SK-N-SH (cell line): ENCODE measurements at regions not wholly inside any gene's neighbourhood (a gene's known extent, or its start where the extent isn't known, plus 50 kb on each side); places are given as distances from the start of the nearest gene placed in this dataset.

ENCODE experiments used
- CHD2 ChIP-seq: fragments of 150-350 bp; IDR thresholded peaks from 2 replicates; pipeline ENCODE4 v1.6.1; 2018; ENCODE audit warnings: low read length; ENCODE audit not compliant: partially characterized antibody
- CTCF ChIP-seq: fragments of 200-600 bp; sonication (generic); IDR thresholded peaks from 2 replicates; pipeline ENCODE4 v1.6.1; 2017; ENCODE audit warnings: antibody characterized with exemption, mild to moderate bottlenecking, moderate library complexity
- EP300 ChIP-seq, 2 experiments: IDR thresholded peaks; 2 replicates each; pipeline versions ENCODE4 v1.4.0 to v1.6.1; 2012; ENCODE audit warnings: borderline replicate concordance in 1 of 2, low read depth in 1 of 2, low read length in 1 of 2
- EZH2phosphoT487 ChIP-seq: fragments of 200-600 bp; sonication (generic); IDR thresholded peaks from 2 replicates; pipeline ENCODE4 v1.6.1; 2017; ENCODE audit warnings: low read depth, mixed run types, mild to moderate bottlenecking, antibody characterized with exemption, moderate library complexity, borderline replicate concordance
- GABPA ChIP-seq: IDR thresholded peaks from 2 replicates; pipeline ENCODE4 v1.4.0; 2012; ENCODE audit warnings: low read depth, mild to moderate bottlenecking
- MAX ChIP-seq: IDR thresholded peaks from 2 replicates; pipeline ENCODE4 v1.4.0; 2012; ENCODE audit warnings: low read depth
- MXI1 ChIP-seq: IDR thresholded peaks from 2 replicates; pipeline ENCODE4 v1.6.1; 2012; ENCODE audit warnings: mild to moderate bottlenecking, low read depth, low read length, improper control_type of control experiment
- PBX3 ChIP-seq: IDR thresholded peaks from 2 replicates; pipeline ENCODE4; 2012
- POLR2AphosphoS5 ChIP-seq: IDR thresholded peaks from 2 replicates; pipeline ENCODE4 v1.6.1; 2012; ENCODE audit warnings: low read depth, low read length
- RAD21 ChIP-seq: IDR thresholded peaks from 2 replicates; pipeline ENCODE4 v1.6.1; 2012; ENCODE audit warnings: mild to moderate bottlenecking, low read length
- REST ChIP-seq: IDR thresholded peaks from 2 replicates; pipeline ENCODE4 v1.6.1; 2012; ENCODE audit warnings: mild to moderate bottlenecking, low read depth, low read length, moderate library complexity
- SIN3A ChIP-seq: IDR thresholded peaks from 2 replicates; pipeline ENCODE4 v1.6.1; 2012; ENCODE audit warnings: low read depth, mild to moderate bottlenecking, low read length, moderate library complexity, borderline replicate concordance
- TAF1 ChIP-seq: IDR thresholded peaks from 2 replicates; pipeline ENCODE4 v1.6.1; 2012; ENCODE audit warnings: low read depth, mild to moderate bottlenecking, low read length, moderate library complexity, borderline replicate concordance
- TEAD4 ChIP-seq: IDR thresholded peaks from 2 replicates; pipeline ENCODE4 v1.4.0; 2012; ENCODE audit warnings: mild to moderate bottlenecking, borderline replicate concordance; ENCODE audit not compliant: insufficient read depth

GRCh38 chr13:103283451-103283820 lies 217.2 kb upstream of the SLC10A2 start:
- TF ChIP-seq POLR2AphosphoS5 (no peak), SIN3A (no peak), CTCF (no peak), REST (no peak), RAD21 (no peak), GABPA (no peak), EP300 (IDR thresholded peaks at IDR 0.05; ENCODE audit: borderline replicate concordance in 1 of 2, low read depth in 1 of 2, low read length in 1 of 2) (peak in 1 of 2 experiments; percentile 27; a peak in 1 of 4 replicates), MAX (no peak), EZH2phosphoT487 (no peak), CHD2 (no peak), TEAD4 (no peak), MXI1 (no peak), PBX3 (no peak), TAF1 (no peak)
